LNCAP (cell line): ENCODE measurements at regions not wholly inside any gene's neighbourhood (a gene's known extent, or its start where the extent isn't known, plus 50 kb on each side); places are given as distances from the start of the nearest gene placed in this dataset.

Experiments used
- TF ChIP-seq, protein P1 (sequence below): fragments of 450-650 bp; IDR thresholded peaks from 2 replicates; pipeline ENCODE4 v1.5.1; 2017; ENCODE audit warnings: mild to moderate bottlenecking

DNA sequence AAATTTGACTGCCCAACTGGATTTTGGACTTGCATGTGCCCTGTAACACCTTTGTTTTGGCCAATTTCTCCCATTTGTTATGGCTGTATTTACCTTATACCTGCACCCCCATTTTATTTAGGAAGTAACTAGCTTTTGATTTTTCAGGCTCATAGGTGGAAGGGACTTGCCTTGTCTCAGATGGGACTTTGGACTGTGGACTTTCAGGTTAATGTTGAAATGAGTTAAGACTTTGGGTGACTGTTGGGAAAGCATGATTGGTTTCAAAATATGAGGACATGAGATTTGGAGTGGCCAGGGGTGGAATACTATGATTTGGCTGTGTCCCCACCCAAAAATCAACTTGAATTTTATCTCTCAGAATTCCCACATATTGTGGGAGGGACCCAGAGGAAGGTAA lies 490.2 kb downstream of the PRR16 start:
- TF ChIP-seq, protein P1, sequence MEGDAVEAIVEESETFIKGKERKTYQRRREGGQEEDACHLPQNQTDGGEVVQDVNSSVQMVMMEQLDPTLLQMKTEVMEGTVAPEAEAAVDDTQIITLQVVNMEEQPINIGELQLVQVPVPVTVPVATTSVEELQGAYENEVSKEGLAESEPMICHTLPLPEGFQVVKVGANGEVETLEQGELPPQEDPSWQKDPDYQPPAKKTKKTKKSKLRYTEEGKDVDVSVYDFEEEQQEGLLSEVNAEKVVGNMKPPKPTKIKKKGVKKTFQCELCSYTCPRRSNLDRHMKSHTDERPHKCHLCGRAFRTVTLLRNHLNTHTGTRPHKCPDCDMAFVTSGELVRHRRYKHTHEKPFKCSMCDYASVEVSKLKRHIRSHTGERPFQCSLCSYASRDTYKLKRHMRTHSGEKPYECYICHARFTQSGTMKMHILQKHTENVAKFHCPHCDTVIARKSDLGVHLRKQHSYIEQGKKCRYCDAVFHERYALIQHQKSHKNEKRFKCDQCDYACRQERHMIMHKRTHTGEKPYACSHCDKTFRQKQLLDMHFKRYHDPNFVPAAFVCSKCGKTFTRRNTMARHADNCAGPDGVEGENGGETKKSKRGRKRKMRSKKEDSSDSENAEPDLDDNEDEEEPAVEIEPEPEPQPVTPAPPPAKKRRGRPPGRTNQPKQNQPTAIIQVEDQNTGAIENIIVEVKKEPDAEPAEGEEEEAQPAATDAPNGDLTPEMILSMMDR, result no peak

DNA sequence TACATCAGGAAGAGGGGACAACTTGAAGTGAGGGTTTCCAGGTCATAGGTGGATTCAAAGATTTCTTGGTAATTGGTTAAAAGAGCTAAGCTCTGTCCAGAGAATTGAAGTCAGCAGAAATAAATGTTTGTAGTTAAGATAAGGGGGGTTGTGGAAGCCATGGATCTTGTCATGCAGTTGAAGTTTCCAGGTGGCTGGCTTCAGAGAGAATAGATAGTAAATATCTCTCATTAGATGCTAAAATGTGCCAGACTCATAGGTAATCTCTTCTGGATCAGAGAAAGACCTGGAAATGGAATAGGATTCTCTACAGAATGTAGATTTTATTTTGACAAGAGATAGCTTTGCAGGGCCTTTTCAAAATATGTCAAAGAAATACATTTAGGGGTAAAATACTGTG lies 491.7 kb downstream of the PRR16 start:
- TF ChIP-seq, protein P1, result no peak

DNA sequence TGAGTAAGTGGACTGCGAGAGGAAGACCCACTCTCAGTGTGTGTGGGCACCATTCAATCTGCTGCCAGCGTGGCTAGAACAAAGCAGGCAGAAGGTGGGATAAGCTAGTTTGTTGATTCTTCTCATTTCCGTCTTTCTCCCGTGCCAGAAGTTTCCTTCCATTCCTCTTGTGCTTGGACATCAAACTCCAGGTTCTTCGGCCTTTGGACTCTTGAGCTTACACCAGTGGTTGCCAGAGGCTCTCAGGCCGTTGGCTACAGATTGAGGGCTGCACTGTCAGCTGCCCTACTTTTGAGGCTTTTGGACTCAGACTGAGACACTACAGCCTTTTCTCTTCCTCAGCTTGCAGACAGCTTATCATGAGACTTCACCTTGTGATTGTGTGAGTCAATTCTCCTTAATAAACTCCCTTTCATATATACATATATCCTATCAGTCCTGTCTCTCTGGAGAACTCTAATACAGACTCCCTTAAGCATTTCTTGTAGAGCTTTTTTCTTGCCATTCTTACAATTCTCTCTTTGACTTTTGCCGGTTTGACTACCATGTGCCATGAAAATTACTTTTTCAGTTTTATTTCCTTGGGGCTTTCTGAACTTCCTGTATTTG lies 494.9 kb downstream of the PRR16 start:
- TF ChIP-seq, protein P1, result no peak

DNA sequence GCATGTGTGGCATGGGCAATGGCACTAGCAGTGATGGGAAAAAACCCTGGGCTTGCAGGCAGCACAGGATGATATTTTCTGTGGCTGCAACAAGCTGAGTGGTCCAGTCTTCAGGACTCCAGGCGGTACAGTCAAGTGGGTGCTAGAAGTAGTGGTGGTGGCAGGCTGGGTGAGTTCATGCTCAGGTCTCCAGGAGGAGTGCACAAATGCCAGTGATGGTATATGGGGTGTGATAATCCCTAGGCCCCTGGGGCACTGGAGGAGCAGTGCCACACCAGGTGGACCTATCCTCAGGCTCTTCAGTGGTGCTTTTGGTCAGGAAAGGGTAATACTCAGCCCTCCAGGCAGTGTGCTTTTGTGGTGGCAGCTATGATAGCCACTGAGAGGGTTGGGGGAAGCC lies 496.4 kb downstream of the PRR16 start:
- TF ChIP-seq, protein P1, result no peak

DNA sequence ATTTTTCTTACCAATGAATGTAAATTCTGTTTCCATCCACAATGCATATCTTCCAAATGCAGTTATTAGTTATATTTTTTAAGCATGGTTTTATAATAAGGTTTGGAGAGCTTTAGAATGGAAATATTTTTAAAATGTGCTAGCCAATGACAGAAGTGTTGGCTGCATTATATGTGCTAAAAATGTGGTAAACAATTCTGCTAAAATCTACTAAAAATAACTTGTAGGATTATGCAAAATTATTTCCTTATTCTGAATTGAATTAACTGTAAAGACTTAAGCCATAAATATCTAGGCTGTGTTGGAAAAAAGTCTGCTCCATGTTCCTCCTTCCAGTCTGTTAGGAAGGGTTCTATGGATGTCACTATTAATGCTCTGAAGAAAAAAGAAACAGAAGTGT lies 503.3 kb downstream of the PRR16 start:
- TF ChIP-seq, protein P1, result no peak

DNA sequence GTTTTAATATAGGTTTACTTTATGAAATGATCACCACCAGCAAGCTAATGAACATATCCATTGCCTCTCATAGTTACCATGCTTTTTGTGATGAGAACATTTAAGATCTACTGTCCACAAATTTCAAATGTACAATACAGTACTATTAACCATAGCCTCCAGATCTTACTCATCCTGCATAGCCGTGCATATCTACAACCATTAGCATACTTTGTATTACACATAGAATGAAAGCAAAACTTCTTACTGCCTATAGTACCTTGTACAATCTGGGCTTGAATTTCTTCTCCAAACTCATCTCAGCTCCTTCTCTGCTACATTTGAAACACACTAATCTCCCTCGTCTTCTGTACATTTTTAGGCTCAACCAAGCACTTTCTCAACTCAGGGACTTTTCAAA lies 510.6 kb downstream of the PRR16 start:
- TF ChIP-seq, protein P1, result no peak

DNA sequence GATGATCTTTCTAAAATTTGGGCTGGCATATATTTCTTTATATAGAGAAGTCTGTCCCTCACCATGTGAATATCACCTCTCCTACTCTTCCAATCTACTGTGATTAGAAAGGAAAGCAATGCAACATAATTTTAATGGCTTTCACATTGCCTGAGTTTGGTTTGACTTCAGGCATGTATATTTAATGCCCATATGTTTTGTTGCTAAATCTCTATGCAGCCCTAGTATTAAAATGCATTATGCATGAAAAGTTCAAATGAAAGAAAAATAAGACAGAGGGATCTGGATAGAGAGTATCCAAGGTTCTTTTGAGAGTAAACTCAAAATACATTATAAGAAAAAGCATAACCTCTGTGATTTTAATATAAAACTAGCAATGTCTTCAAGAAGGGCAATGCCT lies 518.3 kb downstream of the PRR16 start:
- TF ChIP-seq, protein P1, result no peak

DNA sequence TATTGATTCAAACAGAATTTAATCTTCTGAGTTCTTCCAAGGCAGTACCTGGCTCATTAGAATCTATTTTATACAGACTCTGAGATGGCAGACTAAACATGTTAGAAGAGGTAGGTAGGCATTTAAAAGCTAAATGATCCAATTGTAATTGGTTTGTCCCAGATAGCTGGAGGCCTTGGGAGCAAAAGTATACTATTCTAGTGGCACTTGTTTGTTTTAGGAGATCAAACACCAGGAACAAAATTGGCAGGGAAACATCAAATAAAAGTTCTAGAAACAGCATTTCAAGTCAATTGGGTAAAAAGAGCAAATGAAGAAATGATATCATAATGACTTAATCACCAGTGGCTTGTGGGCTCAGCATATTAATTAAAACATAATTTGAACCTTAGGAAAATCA lies 521.4 kb downstream of the PRR16 start:
- TF ChIP-seq, protein P1, result no peak
